H9 (cell line): ENCODE measurements at regions not wholly inside any gene's neighbourhood (a gene's known extent, or its start where the extent isn't known, plus 50 kb on each side); places are given as distances from the start of the nearest gene placed in this dataset.

Source experiments
- DNase-seq: peaks from one replicate; pipeline ENCODE4 v3.0.0-alpha.2; 2017
- H2AFZ ChIP-seq: one replicate; pipeline ENCODE4 v1.6.1; 2013; ENCODE audit warnings: mild to moderate bottlenecking, low read length, control low read depth, moderate library complexity
- H2AK5ac ChIP-seq: 2 replicates; pipeline ENCODE4 v1.6.1; 2013; ENCODE audit warnings: low read length, control low read depth, mixed read lengths; ENCODE audit not compliant: insufficient read length
- H2BK120ac ChIP-seq: one replicate; pipeline ENCODE4 v1.6.1; 2013; ENCODE audit warnings: low read depth, mild to moderate bottlenecking, low read length, control low read depth, inconsistent platforms; ENCODE audit not compliant: poor library complexity, severe bottlenecking
- H2BK12ac ChIP-seq: 2 replicates; pipeline ENCODE4 v1.6.1; 2013; ENCODE audit warnings: low read length, control low read depth, mixed read lengths, low read depth; ENCODE audit not compliant: insufficient read length
- H2BK15ac ChIP-seq: 2 replicates; pipeline ENCODE4 v1.6.1; 2013; ENCODE audit warnings: low read depth, low read length, control low read depth
- H2BK20ac ChIP-seq: one replicate; pipeline ENCODE4 v1.6.1; 2013; ENCODE audit warnings: low read depth, mild to moderate bottlenecking, low read length, control low read depth, inconsistent platforms; ENCODE audit not compliant: poor library complexity, severe bottlenecking
- H2BK5ac ChIP-seq: 2 replicates; pipeline ENCODE4 v1.6.1; 2013; ENCODE audit warnings: low read length, control low read depth, mixed read lengths; ENCODE audit not compliant: insufficient read length
- H3K14ac ChIP-seq: 2 replicates; pipeline ENCODE4 v1.6.1; 2013; ENCODE audit warnings: low read length, control low read depth; ENCODE audit not compliant: insufficient read depth
- H3K18ac ChIP-seq: 2 replicates; pipeline ENCODE4 v1.6.1; 2013; ENCODE audit warnings: low read depth, mild to moderate bottlenecking, mixed read lengths, low read length, control low read depth; ENCODE audit not compliant: insufficient read length
- H3K23ac ChIP-seq: 2 replicates; pipeline ENCODE4 v1.6.1; 2013; ENCODE audit warnings: low read length, control low read depth, mixed read lengths, low read depth; ENCODE audit not compliant: insufficient read length
- H3K23me2 ChIP-seq: 2 replicates; pipeline ENCODE4 v1.6.1; 2013; ENCODE audit warnings: low read depth, mild to moderate bottlenecking, mixed read lengths, low read length, control low read depth; ENCODE audit not compliant: insufficient read length, poor library complexity, severe bottlenecking
- H3K27ac ChIP-seq: 2 replicates; pipeline ENCODE4 v1.5.1; 2013; ENCODE audit warnings: low read length, control low read depth, mixed read lengths, low read depth; ENCODE audit not compliant: insufficient read length
- H3K27me3 ChIP-seq: 2 replicates; pipeline ENCODE4 v1.6.1; 2013; ENCODE audit warnings: low read length, control low read depth, inconsistent platforms; ENCODE audit not compliant: insufficient read depth
- H3K4ac ChIP-seq: 2 replicates; pipeline ENCODE4 v1.6.1; 2013; ENCODE audit warnings: low read depth, mild to moderate bottlenecking, control low read depth, inconsistent platforms, low read length, moderate library complexity
- H3K4me1 ChIP-seq: 2 replicates; pipeline ENCODE4 v1.6.1; 2013; ENCODE audit warnings: low read length, control low read depth, inconsistent platforms; ENCODE audit not compliant: insufficient read depth
- H3K4me2 ChIP-seq: 2 replicates; pipeline ENCODE4 v1.6.1; 2013; ENCODE audit warnings: low read length, control low read depth, mixed read lengths; ENCODE audit not compliant: insufficient read length, insufficient read depth
- H3K56ac ChIP-seq: 2 replicates; pipeline ENCODE4 v1.6.1; 2013; ENCODE audit warnings: low read depth, mild to moderate bottlenecking, mixed read lengths, low read length, control low read depth; ENCODE audit not compliant: insufficient read length
- H3K79me1 ChIP-seq: 2 replicates; pipeline ENCODE4 v1.6.1; 2013; ENCODE audit warnings: low read depth, mild to moderate bottlenecking, moderate library complexity, low read length, control low read depth, inconsistent platforms; ENCODE audit not compliant: insufficient read depth, poor library complexity, severe bottlenecking
- H3K79me2 ChIP-seq: 2 replicates; pipeline ENCODE4 v1.6.1; 2013; ENCODE audit warnings: low read length, control low read depth, inconsistent platforms; ENCODE audit not compliant: insufficient read depth
- H3K9ac ChIP-seq: 2 replicates; pipeline ENCODE4 v1.6.1; 2013; ENCODE audit warnings: low read length, control low read depth, mixed read lengths; ENCODE audit not compliant: insufficient read length; ENCODE audit errors: extremely low read depth
- H3K9me3 ChIP-seq: one replicate; pipeline ENCODE4 v1.6.1; 2013; ENCODE audit warnings: low read depth, low read length, inconsistent platforms; ENCODE audit not compliant: control insufficient read depth
- H3T11ph ChIP-seq: one replicate; pipeline ENCODE4 v1.6.1; 2013; ENCODE audit warnings: mild to moderate bottlenecking, low read length, control low read depth, inconsistent platforms
- H4K20me1 ChIP-seq: one replicate; pipeline ENCODE4 v1.6.1; 2013; ENCODE audit not compliant: control insufficient read depth, insufficient read length, insufficient read depth
- H4K5ac ChIP-seq: 2 replicates; pipeline ENCODE4 v1.6.1; 2013; ENCODE audit warnings: low read depth, mild to moderate bottlenecking, mixed read lengths, low read length, control low read depth; ENCODE audit not compliant: insufficient read length
- H4K8ac ChIP-seq: replicated peaks from 2 replicates; pipeline ENCODE4 v1.6.1; 2013; ENCODE audit warnings: low read length, control low read depth, mixed read lengths, low read depth; ENCODE audit not compliant: insufficient read length
- H4K91ac ChIP-seq: 2 replicates; pipeline ENCODE4 v1.6.1; 2013; ENCODE audit warnings: low read depth, mild to moderate bottlenecking, moderate library complexity, mixed read lengths, low read length, control low read depth; ENCODE audit not compliant: insufficient read length
- H3K27ac Mint-ChIP-seq, 3 experiments: 2 replicates in 2 of 3; 3 replicates in 1 of 3; pipeline ENCODE4 v1.8.0; 2020 to 2021; ENCODE audit warnings: mixed read lengths in 3 of 3, mild to moderate bottlenecking in 1 of 3, moderate library complexity in 1 of 3
- H3K27me3 Mint-ChIP-seq: 2 replicates; pipeline ENCODE4 v1.8.0; 2021; ENCODE audit warnings: low read depth, mild to moderate bottlenecking, moderate library complexity, mixed read lengths
- H3K36me3 Mint-ChIP-seq, 3 experiments: 2 replicates in 2 of 3; 3 replicates in 1 of 3; pipeline ENCODE4 v1.8.0; 2020 to 2021; ENCODE audit warnings: low read depth in 3 of 3, mixed read lengths in 3 of 3; ENCODE audit not compliant: insufficient read depth in 1 of 3
- H3K4me1 Mint-ChIP-seq, 2 experiments: 2 replicates each; pipeline ENCODE4 v1.8.0; 2020; ENCODE audit warnings: mixed read lengths in 2 of 2
- H3K4me3 Mint-ChIP-seq, 2 experiments: 2 replicates in 1 of 2; 3 replicates in 1 of 2; pipeline ENCODE4 v1.8.0; 2020 to 2021; ENCODE audit warnings: mild to moderate bottlenecking in 2 of 2, mixed read lengths in 2 of 2, moderate library complexity in 1 of 2
- H3K9me3 Mint-ChIP-seq, 2 experiments: 2 replicates in 1 of 2; 3 replicates in 1 of 2; pipeline ENCODE4 v1.8.0; 2020; ENCODE audit warnings: mild to moderate bottlenecking in 2 of 2, mixed read lengths in 2 of 2, moderate library complexity in 1 of 2
- WGBS: extraction: QIAGEN DNeasy Blood & Tissue Kit; methylation state at CpG from one replicate; pipeline ENCODE4 v1.1.7; 2013; ENCODE audit warnings: missing lambda C conversion rate, low lambda C conversion rate, mixed read lengths; ENCODE audit not compliant: insufficient read length; ENCODE audit errors: extremely low coverage; 5-methylcytosine and 5-hydroxymethylcytosine counted together
- TF ChIP-seq, protein P1 (sequence below): fragments of 200-600 bp; sonication (generic); conservative IDR thresholded peaks from 3 replicates; pipeline ENCODE4 v1.8.0; 2021; ENCODE audit warnings: antibody characterized with exemption, mild to moderate bottlenecking

- no CpG with 5 or more reads among the region's 3 CpGs for WGBS
- Histone ChIP-seq H3K9ac (no peak overlapping the region), H3K23me2 (no peaks in the 10 kb centered on the region), H3K79me2 (no peaks in the 10 kb centered on the region), H3K18ac (no peak overlapping the region), H2BK12ac (no peak overlapping the region), H4K91ac (no peak overlapping the region), H2AFZ (no peak overlapping the region), H3T11ph (no peak overlapping the region), H2AK5ac (no peak overlapping the region), H2BK20ac (no peak overlapping the region), H3K9me3 (no peaks in the 10 kb centered on the region), H2BK15ac (no peak overlapping the region), H3K27ac (no peak overlapping the region), H2BK120ac (no peak overlapping the region), H3K4ac (no peak overlapping the region), H3K4me1 (peaks cover 3% of the 10 kb centered on the region; the same call in 1 of the 2 replicates), H2BK5ac (no peak overlapping the region), H4K5ac (no peak overlapping the region), H3K56ac (no peak overlapping the region), H4K8ac (no peak overlapping the region), H3K14ac (no peak overlapping the region), H3K23ac (no peak overlapping the region), H3K79me1 (no peaks in the 10 kb centered on the region), H3K4me2 (no peak overlapping the region), H3K27me3 (no peaks in the 10 kb centered on the region), H4K20me1 (no peaks in the 10 kb centered on the region)
- DNase-seq: no peak
- TF ChIP-seq, protein P1, sequence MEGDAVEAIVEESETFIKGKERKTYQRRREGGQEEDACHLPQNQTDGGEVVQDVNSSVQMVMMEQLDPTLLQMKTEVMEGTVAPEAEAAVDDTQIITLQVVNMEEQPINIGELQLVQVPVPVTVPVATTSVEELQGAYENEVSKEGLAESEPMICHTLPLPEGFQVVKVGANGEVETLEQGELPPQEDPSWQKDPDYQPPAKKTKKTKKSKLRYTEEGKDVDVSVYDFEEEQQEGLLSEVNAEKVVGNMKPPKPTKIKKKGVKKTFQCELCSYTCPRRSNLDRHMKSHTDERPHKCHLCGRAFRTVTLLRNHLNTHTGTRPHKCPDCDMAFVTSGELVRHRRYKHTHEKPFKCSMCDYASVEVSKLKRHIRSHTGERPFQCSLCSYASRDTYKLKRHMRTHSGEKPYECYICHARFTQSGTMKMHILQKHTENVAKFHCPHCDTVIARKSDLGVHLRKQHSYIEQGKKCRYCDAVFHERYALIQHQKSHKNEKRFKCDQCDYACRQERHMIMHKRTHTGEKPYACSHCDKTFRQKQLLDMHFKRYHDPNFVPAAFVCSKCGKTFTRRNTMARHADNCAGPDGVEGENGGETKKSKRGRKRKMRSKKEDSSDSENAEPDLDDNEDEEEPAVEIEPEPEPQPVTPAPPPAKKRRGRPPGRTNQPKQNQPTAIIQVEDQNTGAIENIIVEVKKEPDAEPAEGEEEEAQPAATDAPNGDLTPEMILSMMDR: no peak
- Mint-ChIP-seq H3K4me1 (peaks cover 11 to 16% of the 10 kb centered on the region in 2 experiments), H3K9me3 (peaks cover 0 to 11% of the 10 kb centered on the region in 2 experiments; a peak in 1 of 5 replicates), H3K36me3 (peaks cover 0 to 2% (median 0%) of the 10 kb centered on the region in 3 experiments; a peak in 2 of 7 replicates), H3K4me3 (no peak overlapping the region), H3K27ac (no peak overlapping the region), H3K27me3 (peaks cover 3% of the 10 kb centered on the region; the same call in 1 of the 2 replicates)
Observed at GRCh38 chr6:152918991-152919390, 63.9 kb downstream of the FBXO5 start.
